T-helper 2 cell treated with Interferon-gamma antibody and Interleukin-4, amounts not matched to agents 100 ng/mL and 5 ng/mL, for 36 hours (primary cell): ENCODE measurements at regions not wholly inside any gene's neighbourhood (a gene's known extent, or its start where the extent isn't known, plus 50 kb on each side); places are given as distances from the start of the nearest gene placed in this dataset.
"Not testable (repeated sequence)": the region's sequence is repeated elsewhere in the genome, so short reads cannot be mapped to it uniquely, and the experiment has no call there.

Source experiments
- intact Hi-C: fragments of 100-400 bp; cut with micrococcal nuclease; formaldehyde crosslinking; loops from one replicate; pipeline ENCODE4 v1.15.1; 2023

DNA sequence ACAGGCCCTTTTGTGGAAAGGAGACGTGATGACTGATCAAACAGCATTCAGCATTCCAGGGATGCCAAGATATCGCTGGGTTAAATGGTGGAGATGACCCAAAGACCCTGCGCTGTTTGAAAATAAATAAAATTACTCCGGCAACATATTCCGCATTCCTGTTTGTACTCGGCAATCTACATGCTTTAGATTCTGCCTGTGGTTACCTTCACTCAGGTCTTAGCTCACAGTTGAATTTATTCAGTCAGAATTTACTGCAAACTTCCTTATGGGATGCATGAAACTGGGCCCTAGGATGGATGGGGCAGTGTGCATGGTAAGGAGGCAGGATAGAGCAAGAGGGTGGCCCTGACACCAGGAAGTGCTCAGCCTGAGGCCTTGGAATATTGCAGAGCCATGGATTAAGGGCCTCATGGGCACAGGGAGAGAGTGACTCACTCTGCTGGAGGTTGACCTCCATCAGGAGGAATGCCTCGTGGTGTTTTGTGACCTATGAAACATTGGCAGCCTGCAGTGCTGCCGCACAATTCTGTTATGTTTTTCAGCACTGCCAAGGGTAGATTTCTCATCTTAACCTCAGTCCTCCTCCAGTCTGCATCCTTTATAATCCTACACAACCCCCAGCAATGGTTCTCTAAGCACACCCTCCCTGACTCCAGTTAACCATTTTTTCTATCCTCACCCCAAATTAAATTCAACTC, 321.4 kb downstream of the IRS1 start:
- intact Hi-C loops = no loop called here

DNA sequence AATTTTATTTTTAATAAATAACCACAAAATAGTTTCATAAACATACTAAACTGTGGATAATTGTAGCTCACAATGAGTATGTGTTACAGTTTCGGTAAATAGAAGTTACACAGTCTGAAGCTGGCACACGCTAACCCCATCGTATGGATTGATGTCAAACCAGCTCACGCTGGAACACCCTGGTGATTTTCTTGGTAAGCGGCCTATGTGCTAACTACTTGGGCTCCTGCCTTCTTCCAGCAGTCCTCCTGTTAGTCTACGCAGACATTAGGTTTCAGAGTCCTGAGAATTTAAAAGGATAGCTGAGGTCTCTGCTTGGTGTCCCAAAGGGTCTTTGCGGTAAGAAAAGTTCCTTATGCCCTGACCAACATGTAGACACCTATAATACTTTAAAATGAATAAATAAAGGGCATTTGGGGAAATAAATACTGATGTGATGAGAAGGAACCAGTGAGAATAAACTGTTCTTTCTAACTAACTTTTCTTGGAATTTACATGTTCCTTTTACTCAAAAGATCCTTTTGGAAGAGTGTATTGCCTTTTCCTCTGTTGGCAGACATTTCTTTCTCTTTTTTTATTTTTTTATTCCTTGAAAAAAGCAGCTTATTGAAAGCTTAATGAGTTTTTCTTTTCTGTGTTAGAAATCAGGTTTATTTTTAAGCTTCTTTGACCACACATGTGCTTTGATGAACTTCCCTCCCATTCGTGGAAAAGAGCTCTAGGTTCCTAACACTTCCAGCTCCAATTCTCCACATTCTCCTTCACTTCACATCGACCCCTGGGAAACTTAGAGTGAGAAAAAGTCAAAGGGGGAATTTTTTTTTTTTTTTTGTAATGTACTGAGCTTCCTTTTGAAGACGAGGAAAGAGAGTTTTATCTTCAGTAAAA, 322.2 kb downstream of the IRS1 start:
- intact Hi-C loops = no loop called here

DNA sequence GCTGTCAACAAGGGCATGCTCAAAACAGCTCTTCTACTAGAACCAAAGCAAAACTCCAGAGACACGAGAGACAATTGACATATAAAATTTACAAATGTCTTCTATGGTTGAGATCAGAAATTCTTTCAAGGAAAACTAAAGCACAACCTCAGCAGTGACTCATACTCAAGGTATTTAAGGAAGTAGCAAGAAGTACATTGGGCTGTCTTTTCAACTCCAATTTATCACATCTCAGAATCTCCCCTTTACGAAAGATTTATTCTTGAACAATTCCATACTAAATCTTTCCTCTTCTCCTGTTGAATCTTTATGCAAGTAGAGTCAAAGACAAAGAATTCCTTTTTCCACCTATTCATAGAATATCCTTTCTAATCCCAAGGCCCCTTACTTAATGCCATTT, 324.0 kb downstream of the IRS1 start:
- intact Hi-C loops = no loop called here

DNA sequence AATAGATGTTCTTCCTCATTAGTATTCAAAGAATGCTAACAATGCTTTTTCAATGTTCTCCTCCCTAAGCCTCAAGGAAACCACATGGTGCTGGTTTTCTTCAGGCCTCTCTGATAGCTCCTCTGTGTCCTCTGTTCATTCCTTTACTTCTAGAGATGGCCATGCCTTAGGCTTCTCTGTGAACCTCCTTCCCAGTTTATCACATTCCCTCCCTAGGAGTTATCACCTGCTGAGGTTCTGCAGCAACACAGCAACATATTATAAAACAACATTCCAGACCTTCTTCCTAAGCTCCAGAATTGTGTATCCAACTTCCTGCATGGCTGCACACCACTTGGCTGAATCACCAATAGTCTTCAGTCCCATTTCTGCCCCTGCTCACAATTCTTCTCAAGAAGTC, 325.5 kb downstream of the IRS1 start:
- intact Hi-C loops = no loop called here

DNA sequence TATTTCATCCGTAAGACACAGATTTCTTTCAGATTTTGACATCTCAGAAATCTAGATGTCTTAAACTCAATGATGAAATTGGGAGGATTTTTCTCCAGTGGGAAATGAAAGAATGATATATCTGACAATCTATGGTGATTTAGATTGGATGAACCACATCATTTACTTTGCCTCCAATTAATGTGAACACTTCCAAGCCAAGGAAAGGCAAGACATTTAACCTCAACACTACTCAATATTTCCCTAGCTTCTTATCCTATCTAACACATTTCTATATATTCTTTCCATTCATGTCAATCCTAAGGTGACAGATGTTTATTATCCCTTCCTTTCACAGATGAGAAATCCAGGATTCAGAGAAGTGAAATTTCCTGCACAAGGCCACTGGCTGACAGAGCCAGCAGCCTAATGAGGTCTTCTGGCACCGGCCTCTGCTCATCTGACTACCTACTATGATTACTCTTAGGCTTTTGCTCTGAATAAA, 327.6 kb downstream of the IRS1 start:
- intact Hi-C loops = no loop called here

DNA sequence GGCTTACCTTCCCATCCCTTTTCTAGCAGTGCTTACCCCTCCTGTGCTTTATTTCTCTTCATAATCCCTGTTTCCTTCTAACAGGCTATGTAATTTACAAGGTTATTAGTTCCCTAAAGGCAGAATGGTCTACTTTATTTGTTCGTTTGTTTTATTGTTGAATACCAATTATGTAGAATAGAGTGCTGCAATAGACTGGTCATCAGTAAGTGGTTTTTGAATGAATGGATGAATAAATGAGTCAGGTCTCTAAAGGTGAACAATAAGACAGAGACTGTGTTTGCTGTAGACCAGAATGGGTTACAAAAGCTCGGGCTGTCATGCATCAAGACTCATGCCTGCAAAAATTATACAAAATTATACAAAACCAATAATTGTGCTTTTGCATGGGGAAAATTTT, 332.0 kb downstream of the IRS1 start:
- intact Hi-C loops = no loop called here

DNA sequence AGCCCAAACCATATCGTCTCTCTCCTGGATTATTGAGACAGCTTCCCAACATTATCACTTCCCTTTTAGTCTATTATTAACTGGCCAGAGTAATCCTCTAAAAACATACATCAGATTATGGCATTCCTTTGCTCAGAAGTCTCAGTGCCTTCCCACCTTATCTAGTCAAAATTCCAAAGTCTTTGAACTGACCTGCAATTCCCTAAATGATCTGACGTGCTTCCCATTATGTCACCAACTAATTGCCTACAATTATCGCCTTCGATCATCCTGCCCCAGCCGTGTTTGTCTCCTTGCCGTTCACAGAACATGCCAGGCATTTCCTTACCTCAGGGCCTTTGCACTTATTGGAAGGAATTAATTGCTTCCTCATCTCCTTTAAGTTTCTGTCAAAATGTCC, 332.4 kb downstream of the IRS1 start:
- intact Hi-C loops = no loop called here

DNA sequence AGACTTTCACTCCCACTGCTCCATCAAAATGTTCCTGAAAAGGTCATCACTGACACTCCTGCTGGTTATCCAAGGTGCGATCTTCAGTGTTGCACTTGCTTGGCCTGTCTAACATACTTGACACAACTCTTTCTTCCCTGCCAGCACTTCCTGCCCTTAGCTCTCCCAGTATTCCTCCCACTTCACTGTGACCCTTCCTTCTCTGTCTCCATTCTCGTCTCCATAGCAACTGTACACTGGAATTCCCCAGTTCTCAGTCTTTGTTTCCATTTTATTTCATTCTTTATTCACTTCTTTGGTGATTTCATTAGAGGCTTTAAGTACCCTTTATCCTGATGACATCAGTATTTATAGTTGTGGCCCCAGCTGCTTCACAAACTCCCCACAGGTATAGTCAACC, 333.0 kb downstream of the IRS1 start:
- intact Hi-C loops = no loop called here

DNA sequence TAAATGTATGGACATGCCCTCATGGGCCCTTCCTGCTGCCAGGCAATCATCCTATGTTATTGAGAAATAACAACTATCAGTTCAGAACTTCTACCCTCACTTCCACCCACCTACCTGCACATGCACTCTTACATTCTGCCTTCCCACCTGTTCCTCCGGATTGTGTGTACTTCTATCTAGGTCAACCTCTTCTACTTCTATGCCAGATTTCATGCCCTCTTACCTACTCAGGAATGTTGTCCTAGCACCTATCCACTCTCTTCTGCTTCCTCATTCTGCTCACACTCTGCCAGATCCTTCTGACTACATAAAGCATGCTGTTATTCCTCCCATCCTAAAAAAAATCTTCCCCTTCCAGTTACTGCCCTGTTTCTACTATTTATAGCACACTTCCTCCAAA, 333.5 kb downstream of the IRS1 start:
- intact Hi-C loops = no loop called here

DNA sequence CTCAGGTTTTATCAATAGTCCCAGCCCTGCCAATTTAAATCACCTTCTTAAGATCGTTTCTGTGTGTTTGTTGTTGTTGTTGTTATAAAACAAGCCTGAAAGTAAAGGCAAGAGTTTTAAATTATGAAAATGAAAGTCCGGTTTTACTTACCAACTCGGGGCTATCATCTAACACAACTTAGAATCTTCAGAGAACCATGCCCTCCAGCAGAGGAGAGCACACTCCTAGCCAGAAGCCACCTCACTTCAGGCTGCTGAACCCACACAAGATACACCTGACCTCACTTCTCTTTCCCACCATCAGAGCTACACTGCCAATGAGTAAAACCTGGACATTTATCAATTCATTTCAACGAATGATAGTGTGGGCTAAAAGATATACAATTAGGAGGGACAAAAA, 335.2 kb downstream of the IRS1 start:
- intact Hi-C loops = no loop called here

DNA sequence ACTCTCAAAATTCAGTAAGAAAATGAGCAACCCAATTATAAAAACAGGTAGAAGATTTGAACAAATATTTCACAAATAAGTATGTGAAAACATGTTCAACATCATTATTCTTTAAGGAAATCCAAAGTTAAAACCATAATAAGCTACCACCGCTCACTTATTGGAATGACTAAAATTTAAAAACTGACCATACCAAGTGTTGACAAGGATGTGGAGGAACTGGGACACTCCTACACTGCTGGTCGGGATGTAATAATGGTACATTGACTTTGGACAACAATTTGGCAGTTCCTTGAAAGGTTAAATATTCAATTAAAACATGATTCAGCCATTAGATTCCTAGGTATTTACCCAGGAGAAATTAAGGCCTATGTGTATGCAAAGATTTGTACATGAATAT, 336.5 kb downstream of the IRS1 start:
- intact Hi-C loops = no loop called here

DNA sequence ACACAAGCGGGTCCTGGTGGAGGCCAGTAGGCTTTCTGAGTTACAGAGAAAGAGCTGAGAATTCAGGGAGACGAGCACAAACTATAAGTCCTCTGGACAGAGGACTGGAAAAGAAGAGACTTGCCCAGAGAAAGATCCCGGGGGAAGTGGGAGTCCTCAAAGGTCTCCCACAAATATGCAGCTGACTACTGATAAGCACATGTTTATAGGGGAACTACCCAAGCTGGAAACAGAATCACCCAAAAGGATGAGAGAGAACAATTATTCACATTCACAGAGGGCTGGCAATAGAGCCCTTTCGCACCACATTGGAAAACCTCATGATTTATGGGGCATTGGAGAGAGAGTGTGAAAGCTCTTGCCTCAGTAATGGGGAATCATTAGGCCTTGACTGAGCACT, 337.6 kb downstream of the IRS1 start:
- intact Hi-C loops = no loop called here

DNA sequence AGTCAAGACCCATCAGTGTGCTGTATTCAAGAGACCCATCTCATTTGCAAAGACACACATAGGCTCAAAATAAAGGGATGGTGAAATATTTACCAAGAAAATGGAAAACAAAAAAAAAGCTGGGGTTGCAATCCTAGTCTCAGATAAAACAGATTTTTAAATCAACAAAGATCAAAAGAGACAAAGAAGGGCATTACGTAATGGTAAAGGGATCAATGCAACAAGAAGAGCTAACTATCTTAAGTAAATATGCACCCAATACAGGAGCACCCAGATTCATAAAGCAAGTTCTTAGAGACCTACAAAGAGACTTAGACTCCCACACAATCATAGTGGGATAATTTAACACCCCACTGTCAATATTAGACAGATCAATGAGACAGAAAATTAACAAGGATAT, 343.5 kb downstream of the IRS1 start:
- intact Hi-C loops = not testable (repeated sequence)

DNA sequence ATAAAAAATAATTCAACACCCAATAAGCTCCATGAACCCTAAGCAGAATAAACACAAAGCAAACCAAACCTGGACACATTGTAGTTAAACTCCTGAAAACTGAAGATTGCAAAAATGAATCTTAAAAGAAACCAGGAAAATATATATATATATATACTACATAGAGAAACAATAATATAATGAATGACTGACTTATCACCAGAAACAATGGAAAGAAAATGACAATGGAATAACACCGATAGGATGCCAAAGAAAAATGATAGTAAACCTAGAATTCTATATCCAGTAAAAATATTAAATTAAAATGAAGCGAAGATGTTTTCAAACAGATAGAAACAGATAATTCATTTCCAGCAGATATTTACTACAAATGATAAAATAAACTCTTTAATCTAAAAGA, 346.9 kb downstream of the IRS1 start:
- intact Hi-C loops = no loop called here

DNA sequence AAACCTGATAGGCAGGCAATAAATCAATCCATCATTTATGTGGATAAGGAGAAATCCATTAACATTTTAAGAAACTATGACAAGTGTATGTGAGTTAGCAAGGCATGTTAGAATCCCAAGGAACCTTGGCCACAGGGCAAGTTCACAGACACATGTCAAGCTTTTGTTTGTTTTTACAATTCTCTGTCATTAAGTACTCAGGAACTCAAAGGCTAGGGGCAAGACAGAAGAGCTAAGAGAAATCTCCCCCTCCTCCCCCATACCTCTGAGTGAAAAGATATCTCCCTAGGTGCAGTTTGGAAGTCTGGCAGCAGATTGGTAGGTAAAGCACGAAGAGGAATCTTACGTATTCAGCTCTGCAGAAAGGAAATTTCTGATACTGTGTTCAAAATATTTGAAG, 348.1 kb downstream of the IRS1 start:
- intact Hi-C loops = no loop called here

DNA sequence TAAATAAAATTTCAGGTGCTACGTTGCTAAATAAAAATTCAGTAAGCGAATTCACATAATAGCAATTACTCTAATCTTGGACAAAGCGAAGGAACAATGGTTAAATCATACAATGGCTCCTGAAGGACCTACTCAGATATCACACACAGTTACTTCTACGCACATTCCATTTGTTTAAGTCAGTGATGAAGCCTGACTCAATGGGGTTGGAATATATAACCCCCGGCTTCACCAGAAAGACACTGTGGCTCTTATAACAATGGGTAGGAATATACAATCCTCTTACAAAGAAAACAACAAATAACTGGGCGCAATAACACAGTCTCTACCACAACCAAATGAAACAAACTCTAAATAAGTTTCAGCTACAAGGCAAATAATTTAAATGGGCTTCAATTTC, 349.5 kb downstream of the IRS1 start:
- intact Hi-C loops = no loop called here

DNA sequence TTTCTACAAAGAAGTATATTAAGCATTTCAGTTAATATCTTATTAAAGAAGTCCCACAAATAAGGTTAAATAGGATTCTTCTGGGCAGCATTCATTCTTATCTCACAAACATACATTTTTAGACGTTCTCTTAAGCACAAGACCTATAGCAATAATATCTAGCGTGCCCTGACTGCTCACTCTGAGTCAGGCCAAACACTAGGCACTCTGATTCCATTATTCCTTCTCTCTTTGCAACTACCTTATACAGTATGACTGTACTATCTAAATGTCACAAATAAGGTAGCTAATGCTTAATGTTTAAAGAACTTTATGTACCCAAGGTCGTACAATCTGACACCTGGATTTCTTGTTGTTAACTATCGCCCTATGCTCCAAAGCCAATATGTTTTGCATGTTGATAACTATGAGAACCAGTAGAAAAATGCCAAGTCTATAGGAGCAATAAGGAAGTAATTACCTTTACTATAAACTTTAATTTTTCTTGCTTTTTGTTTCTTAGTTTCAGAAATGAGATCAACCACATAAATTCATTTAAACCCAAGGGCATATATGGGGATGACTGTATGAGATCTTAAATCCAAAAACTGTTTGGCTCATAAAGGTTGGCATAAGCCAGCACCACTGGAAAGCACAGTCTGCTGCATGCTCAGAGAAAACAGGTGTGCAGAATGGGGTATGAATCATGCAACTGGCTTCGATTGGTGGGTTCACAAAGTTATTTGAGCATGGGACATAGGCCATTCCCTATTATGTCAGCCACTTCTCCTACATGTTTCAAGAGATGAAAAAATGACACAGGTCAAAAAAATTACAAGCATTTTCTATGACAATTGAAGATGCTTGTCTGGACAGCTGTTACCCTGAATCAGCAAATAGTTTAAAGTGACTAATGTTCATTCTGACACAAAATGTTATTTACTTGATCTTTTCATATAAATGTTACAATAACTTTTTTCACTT, 352.0 kb downstream of the IRS1 start:
- intact Hi-C loops = no loop called here

DNA sequence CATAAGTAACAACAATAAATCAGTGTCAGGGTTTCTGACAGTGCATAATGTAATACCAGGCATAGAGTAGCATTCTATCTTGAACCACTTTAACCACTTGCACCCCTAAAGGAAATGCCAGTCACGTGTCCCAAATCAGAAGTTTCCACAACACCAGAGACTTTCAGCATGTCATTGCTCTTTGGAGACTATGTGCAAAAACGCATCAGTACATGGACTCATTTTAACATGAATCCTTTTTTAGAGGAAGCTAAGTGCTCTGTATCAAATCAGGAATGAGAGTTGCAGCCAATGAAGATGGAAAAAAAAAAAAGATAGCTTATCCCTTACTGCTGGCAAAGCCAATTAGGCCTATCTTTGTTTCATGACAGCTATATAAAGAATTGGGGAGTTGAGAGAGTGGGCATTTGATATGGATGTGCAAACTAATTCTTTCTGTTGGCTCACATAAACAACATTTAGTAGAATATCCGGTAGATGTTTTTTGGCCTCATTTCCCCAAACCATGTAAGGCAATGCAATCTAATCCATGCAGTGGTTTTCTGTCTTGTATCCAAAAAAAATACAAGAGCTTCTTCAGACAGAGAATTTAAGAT, 353.1 kb downstream of the IRS1 start:
- intact Hi-C loops = no loop called here

DNA sequence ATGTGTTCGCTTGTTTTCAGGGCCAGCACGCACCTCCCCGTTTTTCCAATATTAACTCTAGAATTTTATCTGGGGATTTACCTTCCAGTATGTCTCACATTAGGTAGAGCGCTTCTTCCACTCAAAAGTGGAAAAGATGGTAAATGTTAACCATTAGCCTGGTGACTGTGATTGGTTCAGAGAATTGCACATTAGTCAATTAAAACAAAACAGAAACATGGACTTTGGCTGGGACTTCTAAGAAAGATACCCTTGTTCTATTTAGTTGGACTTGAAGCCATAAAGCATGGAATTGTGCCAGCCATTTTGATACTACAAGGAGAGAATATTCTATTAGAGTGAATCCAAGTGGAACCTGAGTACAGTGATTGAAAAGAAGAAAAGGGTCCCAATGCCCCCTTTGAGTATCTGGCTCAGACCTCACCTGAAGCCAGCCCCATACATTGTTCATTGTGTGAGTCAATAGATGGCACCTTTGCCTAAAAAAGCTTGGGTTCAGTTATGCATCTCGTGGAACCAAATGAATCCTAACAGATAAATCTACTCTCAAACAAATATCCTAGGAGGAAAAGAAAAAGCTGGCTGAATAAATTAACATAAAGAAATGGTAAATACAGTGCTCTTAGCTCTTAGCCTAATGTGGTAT, 354.3 kb downstream of the IRS1 start:
- intact Hi-C loops = no loop called here

DNA sequence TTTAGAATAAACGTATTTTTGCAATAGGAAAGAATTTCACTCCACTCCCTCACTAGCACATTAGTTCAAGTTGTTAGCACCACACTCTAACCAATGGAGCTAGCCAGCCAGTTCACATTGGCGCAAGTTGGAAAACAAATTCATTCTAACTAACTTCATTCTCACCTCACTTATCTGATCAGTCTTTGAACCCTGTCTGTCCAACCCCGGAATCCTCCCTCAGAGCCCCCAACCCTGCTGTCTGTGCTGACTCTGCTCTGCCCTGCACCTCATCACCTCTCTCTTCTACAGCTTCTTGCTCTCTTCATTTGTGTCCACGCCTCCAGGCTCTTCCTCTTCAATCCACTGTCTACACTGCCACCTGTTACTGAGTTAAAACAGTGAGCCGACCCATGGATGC, 356.5 kb downstream of the IRS1 start:
- intact Hi-C loops = no loop called here
